ENCODE measurements at regions not wholly inside any gene's neighbourhood (a gene's known extent, or its start where the extent isn't known, plus 50 kb on each side); places are given as distances from the start of the nearest gene placed in this dataset.

- in situ Hi-C loops (cut with MboI; ENCODE audit: low sequenced_read_pairs), result no loop called here
These were observed 50.6 kb upstream of the CELF2 start for GRCh38 chr10:10967029-10967428.

GRCh38 chr10:10967581-10968256 is 50.0 kb upstream of the CELF2 start:
- in situ Hi-C loops (cut with MboI; ENCODE audit: low sequenced_read_pairs), result no loop called here

All from HL-60/S4 treated with retinoic acid at 250 ng/mL for 4 days and 3 days (cell line).